ENCODE measurements at regions not wholly inside any gene's neighbourhood (a gene's known extent, or its start where the extent isn't known, plus 50 kb on each side); places are given as distances from the start of the nearest gene placed in this dataset.

GRCh38 chrX:26309262-26309661 is 93.3 kb downstream of the MAGEB5 start:
- no peak for TF ChIP-seq CTCF (conservative IDR thresholded peaks at IDR 0.05; ENCODE audit: low read depth)
- CTCF ChIA-PET = no interaction called here
- H3K27ac ChIP-seq = no peak overlapping the region
- POLR2A ChIA-PET (ENCODE audit: low non-redundant PET) = no interaction called here
- DNase-seq (ENCODE audit: low spot score) = no peak

GRCh38 chrX:26295425-26295824 is 79.5 kb downstream of the MAGEB5 start:
- H3K27ac ChIP-seq = no peak overlapping the region
- no peak for DNase-seq (ENCODE audit: low spot score)
- ChIA-PET POLR2A (ENCODE audit: low non-redundant PET) (no interaction called here), CTCF (no interaction called here)
- TF ChIP-seq CTCF (conservative IDR thresholded peaks at IDR 0.05; ENCODE audit: low read depth) = no peak

GRCh38 chrX:26286836-26287235 is 70.9 kb downstream of the MAGEB5 start:
- POLR2A ChIA-PET (ENCODE audit: low non-redundant PET) = no interaction called here
- no peak for DNase-seq (ENCODE audit: low spot score)
- CTCF ChIA-PET = no interaction called here
- no peak overlapping the region for H3K27ac ChIP-seq
- TF ChIP-seq CTCF (conservative IDR thresholded peaks at IDR 0.05; ENCODE audit: low read depth) = no peak

Measured in RWPE1 (cell line).